GM23338 (cell line): ENCODE measurements at regions not wholly inside any gene's neighbourhood (a gene's known extent, or its start where the extent isn't known, plus 50 kb on each side); places are given as distances from the start of the nearest gene placed in this dataset.

ENCODE experiments used
- CREB1 ChIP-seq: fragments of 250-450 bp; sonication (Bioruptor Pico); IDR thresholded peaks from 2 replicates; pipeline ENCODE4 v1.5.0; 2020; ENCODE audit warnings: low read depth, mild to moderate bottlenecking, moderate library complexity
- EZH2 ChIP-seq: fragments of 200-600 bp; sonication (generic); IDR thresholded peaks from one replicate; pipeline ENCODE4 v1.8.0; 2017; ENCODE audit warnings: antibody characterized with exemption, mild to moderate bottlenecking, low read depth; ENCODE audit not compliant: unreplicated experiment
- EZH2phosphoT487 ChIP-seq: fragments of 200-600 bp; sonication (generic); IDR thresholded peaks from one replicate; pipeline ENCODE4 v1.8.1; 2018; ENCODE audit warnings: antibody characterized with exemption; ENCODE audit not compliant: unreplicated experiment
- JUNB ChIP-seq: IDR thresholded peaks from one replicate; pipeline ENCODE4 v1.6.1; 2016; ENCODE audit warnings: antibody characterized with exemption; ENCODE audit not compliant: unreplicated experiment
- POLR2AphosphoS5 ChIP-seq: IDR thresholded peaks from 2 replicates; pipeline ENCODE4 v1.6.1; 2016; ENCODE audit warnings: antibody characterized with exemption, low read depth
- ZNF114 ChIP-seq: fragments of 250-450 bp; sonication (Bioruptor Pico); IDR thresholded peaks from 2 replicates; pipeline ENCODE4 v1.5.0; 2020; ENCODE audit warnings: mild to moderate bottlenecking, moderate library complexity
- ZNF331 ChIP-seq: fragments of 250-450 bp; sonication (Bioruptor Pico); IDR thresholded peaks from 2 replicates; pipeline ENCODE4 v1.5.0; 2020; ENCODE audit warnings: low read depth, mild to moderate bottlenecking, moderate library complexity
- TF ChIP-seq, protein P1 (sequence below), 2 experiments: fragments of 200-600 bp in 1 of 2; sonication (generic) in 1 of 2; conservative IDR thresholded peaks; 2 replicates each; pipeline versions ENCODE4 v1.5.1 to v1.6.1; 2016 to 2017; ENCODE audit warnings: antibody characterized with exemption in 2 of 2, low read depth in 2 of 2, mild to moderate bottlenecking in 2 of 2, moderate library complexity in 1 of 2
- TF ChIP-seq, protein P2 (sequence below): IDR thresholded peaks from one replicate; pipeline ENCODE4 v1.6.1; 2018; ENCODE audit warnings: antibody characterized with exemption; ENCODE audit not compliant: unreplicated experiment

DNA sequence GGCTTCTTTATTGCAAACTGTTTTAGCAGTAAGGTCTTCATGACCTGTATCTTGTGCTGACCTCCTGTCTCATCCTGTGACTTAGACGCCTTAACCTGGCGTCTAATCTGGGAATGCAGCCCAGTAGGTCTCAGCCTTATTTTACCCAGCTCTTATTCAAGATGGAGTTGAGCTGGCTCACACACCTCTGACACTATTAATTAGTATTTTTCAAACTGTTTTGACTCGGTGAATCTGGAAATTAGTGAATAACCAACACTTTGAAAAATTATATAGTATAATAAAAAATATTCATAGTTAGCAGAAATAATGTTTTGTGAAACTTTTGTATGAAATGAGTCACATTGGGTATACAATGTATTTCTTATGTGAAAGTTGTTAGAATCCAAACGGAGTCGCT, 189.4 kb downstream of the PDGFRA start:
- TF ChIP-seq, protein P1, sequence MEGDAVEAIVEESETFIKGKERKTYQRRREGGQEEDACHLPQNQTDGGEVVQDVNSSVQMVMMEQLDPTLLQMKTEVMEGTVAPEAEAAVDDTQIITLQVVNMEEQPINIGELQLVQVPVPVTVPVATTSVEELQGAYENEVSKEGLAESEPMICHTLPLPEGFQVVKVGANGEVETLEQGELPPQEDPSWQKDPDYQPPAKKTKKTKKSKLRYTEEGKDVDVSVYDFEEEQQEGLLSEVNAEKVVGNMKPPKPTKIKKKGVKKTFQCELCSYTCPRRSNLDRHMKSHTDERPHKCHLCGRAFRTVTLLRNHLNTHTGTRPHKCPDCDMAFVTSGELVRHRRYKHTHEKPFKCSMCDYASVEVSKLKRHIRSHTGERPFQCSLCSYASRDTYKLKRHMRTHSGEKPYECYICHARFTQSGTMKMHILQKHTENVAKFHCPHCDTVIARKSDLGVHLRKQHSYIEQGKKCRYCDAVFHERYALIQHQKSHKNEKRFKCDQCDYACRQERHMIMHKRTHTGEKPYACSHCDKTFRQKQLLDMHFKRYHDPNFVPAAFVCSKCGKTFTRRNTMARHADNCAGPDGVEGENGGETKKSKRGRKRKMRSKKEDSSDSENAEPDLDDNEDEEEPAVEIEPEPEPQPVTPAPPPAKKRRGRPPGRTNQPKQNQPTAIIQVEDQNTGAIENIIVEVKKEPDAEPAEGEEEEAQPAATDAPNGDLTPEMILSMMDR (conservative IDR thresholded peaks at IDR 0.05; ENCODE audit: low read depth in 2 of 2), result no peak
- TF ChIP-seq POLR2AphosphoS5 (no peak), EZH2 (no peak), JUNB (no peak), EZH2phosphoT487 (no peak), CREB1 (CRISPR knock-in tag) (no peak), ZNF331 (CRISPR knock-in tag) (no peak), ZNF114 (CRISPR knock-in tag) (no peak)
- TF ChIP-seq, protein P2, sequence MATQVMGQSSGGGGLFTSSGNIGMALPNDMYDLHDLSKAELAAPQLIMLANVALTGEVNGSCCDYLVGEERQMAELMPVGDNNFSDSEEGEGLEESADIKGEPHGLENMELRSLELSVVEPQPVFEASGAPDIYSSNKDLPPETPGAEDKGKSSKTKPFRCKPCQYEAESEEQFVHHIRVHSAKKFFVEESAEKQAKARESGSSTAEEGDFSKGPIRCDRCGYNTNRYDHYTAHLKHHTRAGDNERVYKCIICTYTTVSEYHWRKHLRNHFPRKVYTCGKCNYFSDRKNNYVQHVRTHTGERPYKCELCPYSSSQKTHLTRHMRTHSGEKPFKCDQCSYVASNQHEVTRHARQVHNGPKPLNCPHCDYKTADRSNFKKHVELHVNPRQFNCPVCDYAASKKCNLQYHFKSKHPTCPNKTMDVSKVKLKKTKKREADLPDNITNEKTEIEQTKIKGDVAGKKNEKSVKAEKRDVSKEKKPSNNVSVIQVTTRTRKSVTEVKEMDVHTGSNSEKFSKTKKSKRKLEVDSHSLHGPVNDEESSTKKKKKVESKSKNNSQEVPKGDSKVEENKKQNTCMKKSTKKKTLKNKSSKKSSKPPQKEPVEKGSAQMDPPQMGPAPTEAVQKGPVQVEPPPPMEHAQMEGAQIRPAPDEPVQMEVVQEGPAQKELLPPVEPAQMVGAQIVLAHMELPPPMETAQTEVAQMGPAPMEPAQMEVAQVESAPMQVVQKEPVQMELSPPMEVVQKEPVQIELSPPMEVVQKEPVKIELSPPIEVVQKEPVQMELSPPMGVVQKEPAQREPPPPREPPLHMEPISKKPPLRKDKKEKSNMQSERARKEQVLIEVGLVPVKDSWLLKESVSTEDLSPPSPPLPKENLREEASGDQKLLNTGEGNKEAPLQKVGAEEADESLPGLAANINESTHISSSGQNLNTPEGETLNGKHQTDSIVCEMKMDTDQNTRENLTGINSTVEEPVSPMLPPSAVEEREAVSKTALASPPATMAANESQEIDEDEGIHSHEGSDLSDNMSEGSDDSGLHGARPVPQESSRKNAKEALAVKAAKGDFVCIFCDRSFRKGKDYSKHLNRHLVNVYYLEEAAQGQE, result no peak
